Glomerular visceral epithelial cell (primary cell): ENCODE measurements at regions not wholly inside any gene's neighbourhood (a gene's known extent, or its start where the extent isn't known, plus 50 kb on each side); places are given as distances from the start of the nearest gene placed in this dataset.

Experiments
- DNase-seq: peaks from one replicate; pipeline ENCODE4 v3.0.0-alpha.2; 2016; ENCODE audit errors: extremely low spot score

DNA sequence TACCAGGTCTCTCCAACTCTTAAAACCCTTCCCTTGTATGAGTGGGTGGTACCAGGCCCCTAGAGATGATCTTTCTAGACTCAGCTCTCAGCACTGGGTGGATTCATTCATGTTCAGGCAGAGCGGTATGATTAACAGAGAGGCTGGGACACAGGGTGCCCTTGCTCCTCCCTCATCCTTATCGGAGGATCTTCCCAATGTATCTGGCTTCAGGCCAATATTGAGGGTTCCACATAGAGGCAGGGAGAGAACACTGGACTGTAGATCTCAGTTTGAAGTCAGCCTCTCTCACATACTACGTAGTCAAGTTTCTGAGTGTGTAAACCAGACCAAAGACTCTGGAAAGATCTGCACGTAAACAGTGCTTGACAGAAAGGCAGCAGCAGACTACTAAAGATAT is 366.2 kb downstream of the DHX35 start:
- DNase-seq = no peak

DNA sequence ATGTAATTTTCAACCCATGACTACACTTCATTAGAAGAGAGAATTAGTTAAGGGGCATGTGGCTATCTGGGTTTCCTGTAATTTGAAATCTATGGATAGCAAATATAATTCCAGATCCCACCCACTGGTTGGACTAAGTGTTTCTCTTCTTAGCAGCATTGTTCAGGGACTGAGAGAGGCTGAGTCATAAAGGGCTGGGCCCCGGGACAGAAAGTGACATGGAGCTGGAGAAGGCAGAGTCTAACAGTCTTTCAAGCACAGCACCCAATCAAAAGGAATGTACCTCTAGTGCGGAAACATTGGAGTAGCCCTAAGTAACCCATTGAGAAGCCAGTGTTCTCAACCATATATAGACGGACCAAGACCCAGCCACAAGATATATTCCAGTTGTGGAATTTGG is 363.9 kb downstream of the DHX35 start:
- no peak for DNase-seq

DNA sequence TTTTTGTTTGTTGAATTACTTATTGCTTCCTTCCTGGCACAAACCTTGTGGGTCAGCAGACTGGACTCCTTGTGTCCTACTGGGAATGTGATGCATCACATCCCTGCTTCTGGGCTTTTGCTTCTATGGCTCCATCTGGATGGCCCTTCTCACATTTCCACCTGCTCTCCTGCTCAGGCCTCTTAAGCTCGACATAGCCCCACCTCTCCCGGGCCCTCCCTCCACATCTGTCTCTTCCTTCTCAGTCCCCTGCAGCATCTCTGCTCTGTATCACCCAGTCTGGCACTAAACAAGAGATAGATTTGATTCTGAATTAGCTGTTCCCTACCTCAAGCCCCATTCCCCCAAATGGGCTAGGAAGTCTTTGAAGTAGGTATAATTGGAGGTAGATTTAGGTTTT is 356.8 kb downstream of the DHX35 start:
- no peak for DNase-seq

DNA sequence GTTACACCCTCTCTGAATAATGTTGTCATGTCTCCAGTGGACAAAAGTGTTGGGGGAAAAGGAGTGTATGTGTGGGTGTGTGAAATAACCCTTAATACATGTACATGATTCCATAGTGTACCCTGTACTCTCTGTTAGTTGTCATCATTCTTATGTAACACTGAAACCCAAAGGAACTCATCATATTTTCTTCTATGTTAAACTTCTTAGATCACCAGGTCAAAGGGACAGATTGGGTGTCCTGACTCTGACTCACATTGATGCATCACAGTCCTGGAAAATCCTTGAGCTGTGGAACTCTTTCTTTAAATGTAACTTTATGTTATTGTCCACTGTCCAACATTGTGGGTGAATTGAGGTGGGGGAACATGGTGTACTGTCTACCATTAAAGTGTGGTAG is 350.5 kb downstream of the DHX35 start:
- no peak for DNase-seq

DNA sequence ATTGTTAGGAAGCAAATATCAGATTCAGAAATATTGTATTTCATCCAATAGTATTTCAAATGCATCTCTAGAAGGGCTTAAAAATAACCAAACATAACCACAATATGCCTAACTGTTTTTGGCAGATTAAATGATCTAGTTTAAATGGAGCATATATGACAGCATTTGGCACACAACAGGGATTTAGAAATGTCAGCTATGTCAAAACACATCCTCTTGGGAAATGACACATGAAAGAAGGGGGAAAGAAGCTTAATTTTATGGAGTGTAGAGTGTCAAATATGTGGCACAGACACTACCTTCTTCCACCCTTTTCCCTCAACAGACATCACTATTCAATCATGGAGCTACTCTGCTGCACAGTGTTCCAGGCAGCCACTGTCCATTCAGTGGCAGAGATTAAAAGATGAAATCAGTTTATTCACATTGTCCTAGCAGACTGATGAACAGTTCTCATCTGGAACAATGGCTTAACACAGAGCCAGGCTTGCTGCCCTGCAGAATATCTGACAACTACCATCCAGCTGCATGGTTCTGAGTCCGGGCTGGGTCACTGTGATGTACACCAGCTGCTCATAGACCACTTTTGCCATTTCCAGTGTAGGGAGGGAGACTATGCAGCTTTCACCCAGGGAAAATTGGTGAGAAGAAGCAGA is 349.8 kb downstream of the DHX35 start:
- DNase-seq = no peak

DNA sequence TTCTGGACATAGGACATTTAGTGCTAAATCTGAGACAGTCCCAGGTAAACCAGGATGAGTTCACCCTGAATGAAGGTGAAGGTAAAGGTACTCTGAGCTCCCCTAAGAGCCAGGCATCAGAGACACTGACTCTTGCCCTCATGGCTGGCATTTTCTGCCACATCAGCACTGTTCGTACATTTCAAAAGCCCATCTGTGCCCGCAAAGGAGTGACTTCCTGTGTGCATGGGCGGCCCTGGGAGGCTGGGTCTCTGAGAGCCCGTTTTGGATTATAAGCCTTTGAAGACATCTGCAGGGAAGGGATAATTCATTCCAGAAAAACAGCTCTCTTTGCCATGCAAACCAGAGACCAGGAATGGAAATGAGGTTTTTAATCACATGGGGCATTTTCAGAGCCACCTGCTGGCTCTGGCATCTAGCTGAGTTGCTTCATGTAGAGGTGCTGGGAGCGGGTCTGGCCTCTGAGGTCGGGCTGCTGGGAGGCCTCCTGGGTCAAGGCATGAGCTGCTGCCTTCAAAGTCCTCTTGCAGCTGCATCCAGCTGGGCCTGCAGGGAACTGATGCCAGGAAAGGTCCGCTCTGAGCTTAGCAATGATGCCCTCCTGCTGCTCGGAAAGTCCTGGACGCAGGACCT is 348.3 kb downstream of the DHX35 start:
- no peak for DNase-seq

DNA sequence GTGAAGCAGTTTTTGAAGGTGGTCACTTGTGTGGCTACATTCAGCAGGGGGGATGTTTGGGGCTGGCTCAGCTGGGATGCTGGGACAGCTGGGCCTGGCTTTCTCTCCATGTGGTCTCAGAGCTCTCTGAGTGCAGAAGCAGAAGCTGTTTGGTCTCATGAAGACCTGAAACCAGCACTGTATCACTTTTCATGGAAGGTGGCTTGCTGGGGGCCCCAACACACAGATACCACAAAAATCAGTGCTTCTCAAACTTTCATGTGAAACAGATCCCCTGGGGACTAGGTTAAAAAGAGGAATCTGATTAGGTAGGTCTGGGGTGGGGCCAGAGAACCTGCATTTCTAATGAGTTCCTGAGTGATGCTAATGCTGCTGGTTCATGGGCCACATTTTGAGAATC is 347.3 kb downstream of the DHX35 start:
- DNase-seq = no peak

DNA sequence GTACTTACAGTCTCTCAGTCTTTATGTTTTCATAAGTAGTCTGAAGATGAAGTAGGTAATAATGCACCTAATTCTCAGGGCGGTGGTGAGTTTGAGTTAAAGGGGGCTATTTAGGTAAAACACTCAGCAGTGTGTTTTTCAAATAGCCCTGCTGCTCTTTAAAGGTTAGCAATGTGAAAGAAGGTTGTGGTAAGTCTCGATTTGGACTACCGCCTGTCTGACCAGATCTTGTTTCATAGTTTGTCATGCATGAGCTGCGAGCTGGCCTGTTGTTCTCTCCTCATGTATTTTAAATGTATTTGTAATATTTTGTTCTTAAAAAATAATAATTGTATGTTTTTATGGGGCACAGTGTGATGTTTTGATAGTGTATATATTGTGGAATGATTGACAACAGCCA is 340.2 kb downstream of the DHX35 start:
- no peak for DNase-seq

DNA sequence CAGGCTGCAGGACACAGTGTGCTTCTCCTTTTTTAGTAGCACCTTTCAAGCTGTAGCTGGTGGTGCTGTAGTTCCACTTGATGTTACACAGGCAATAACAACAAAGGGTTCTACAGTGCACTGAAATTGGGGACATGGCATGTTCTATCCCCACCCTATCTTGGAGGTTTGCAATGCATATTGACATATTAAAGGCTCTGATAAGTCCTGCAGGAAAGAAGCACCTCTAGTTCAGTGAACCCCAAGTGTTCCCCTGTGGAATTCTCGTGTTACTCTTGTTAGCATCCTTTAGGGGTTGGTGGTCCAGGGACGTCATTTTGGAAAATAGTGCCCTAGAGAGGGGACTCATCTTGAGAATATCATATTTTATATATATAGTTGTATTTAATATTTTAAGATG is 337.6 kb downstream of the DHX35 start:
- no peak for DNase-seq

DNA sequence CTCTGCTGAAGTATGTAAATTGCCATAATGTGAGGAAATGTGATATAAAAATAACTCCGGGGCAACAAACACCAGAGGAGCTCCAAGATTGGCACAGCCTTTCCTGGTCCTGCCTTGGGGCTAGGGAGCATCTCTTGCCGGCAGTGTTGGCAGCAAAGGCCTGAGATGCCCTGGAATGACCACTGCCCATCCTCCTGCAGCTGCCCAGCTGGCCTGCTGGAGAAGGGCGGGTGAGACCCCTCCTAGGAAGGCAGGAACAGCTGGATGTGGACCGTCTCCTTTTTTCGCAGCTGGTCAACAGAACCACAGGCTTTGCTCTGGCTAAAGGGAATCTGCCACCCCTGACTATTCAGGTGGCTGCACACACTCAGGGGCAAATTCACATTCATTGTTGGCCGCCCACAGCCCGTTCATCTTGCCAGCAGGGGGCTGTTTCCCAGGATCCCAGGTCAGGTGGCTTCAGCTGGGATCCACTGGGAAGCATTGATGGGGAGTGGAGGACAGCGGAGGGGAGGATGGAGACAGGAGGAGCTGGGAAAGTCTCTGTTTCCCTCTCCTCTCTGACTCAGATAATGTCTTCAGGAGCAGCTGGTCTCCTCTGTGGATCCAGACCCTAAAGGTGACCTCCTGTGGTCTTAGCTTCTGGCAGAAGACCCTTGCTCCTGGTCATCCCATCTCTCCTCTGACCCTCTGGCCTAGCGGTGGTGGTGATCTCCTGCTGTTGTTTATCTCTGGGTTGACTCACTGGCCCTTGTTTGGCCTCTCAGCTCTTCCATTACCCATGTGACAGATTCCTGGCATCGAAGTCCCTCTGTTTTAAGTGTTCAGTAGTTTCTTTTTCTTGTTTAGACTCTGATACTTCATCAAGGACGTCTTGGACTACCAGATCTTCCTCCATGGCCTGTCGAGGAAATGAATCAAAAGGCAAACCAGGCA is 336.7 kb downstream of the DHX35 start:
- DNase-seq = no peak

DNA sequence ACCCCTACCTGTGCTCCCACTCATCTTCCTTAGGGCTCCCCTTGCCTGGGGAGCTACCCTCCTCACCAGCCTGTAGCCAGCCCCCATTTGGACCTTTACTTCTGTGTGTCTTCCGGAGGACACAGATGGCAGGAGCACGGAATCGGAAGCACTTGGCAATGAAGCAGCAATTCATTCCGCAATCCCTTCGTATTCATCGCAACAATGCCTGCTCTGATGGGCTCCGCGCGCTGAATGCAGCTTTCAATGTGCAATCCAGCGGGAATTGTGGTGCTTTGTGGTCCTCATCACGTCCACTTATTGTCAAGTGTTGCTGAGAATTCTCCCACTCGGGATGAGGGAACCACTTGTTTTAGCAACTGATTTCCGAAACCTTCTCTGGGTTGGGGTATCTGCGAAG is 336.0 kb downstream of the DHX35 start:
- no peak for DNase-seq

DNA sequence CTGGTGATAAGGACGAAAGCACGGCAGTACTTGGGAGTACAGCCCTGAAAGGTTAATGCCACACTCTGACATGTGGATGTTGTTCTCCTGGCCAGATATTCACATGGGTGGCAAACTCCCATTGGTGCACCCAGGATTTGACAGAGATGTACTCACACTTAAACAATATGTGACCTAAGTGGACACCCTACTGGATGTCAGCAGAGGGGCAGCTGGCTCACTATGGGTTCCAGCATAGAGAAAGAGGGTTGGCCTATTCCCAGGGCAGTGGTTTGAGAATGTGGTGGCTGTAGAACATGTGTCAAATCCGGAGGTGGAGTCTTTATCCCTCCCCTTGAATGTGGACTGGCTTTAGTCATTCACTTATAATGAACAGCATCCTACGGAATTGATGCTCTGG is 333.2 kb downstream of the DHX35 start:
- no peak for DNase-seq

DNA sequence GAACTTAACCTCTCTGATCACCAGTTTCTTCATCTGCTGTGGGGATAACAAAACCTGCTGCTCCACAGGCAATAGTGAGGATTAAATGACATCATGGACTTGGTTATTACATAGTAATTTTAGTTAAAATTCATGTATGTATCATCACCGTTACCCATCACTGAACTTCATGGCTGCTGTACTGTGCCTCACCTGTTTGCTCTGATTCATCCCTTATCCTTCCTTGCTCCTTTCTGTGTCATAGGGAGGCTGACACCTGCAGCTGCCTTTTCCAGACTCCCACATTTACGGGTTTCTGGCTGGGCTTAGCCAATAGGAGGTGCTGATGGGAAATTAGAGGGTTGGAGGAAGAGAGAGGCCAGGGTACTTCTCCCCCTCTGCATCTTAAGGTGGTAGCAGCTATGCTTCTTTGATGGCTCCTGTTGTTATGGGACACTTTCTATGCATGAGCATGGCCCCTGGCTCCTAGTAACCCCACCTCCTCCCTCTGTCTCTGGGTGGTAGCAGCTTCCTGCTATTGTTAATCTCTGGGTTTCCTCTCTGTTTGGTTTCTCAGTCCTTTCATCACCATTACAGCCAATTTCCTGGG is 332.1 kb downstream of the DHX35 start:
- no peak for DNase-seq

DNA sequence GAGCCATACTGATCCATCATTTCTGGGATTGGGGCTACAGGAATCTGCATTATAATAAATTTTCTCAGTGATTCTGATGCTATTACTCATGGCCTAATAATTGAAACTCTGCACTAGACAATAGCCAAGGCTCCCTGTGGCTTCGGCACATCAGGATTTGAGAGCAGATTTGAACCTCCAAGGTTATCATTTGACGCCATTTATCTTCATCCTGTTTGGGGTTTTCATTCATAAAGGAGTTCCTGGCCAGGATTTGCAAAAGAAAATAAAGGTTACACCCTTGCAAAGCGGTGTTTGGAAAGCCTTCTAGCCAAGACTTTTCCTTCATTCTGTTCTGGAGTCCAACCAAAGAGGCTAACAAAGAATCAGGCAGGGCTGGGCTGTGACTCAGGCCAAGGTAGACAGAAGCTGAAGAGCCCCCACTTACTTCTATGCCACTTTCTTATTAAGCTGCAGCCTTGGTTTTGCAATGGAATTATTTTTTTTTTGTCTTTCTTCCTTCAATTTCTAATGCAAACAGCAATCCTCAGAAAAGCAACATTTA is 330.1 kb downstream of the DHX35 start:
- DNase-seq = no peak

DNA sequence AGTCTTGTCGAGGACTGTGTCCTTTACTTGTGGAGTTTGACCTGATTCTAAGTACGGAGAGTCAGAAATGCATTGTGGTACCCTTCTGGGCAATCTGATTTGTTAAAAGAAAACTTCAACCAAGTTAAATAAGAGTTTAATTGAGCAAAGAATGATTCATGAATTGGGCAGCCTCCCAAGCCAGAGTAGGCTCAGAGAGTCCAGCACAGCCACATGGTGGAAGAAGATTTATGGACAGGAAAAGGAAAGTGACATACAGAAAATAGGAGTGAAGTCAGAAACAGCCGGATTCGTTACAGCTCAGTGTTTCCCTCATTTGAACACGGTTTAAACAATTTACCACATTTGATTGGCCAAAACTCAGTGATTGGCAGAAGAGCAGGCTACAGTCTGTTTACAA is 329.2 kb downstream of the DHX35 start:
- DNase-seq = no peak

DNA sequence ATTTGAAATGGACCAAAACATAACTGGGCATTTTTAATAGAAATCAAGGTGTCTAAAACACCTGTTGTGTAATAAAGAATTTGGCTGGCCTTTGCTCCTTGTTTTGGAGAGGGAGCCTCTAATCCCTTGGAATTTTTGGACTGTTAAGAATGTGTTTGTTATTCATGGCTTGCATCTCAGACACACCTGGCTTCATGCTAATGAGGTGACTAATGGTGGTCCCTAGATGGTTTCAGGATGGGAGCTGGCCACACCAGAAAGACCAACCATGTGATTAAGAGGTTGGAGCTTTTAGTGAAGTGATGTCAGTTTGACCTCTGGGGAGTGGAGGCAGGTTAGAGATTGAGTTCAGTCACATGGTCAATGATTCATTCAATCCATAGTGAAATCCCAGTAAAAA is 328.4 kb downstream of the DHX35 start:
- DNase-seq = no peak

DNA sequence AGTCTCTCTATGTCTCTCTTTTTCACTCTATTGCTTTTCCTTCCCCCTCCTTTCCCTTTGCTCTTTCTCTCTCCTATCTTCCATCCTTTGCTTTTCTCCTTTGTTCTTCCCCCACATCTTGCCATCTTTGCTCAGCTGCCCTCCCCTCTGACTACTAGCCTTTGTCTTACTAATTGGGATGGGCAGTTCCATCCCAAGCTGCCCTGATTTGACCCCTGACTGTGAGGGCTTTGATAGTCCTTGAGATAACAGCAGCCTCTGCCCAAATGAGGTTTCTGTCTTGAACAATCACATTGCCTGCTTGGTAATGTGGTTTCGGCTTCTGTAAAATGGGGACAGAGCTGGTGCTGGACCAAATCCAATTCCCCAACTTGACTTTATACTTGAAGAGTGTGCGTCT is 327.7 kb downstream of the DHX35 start:
- no peak for DNase-seq

DNA sequence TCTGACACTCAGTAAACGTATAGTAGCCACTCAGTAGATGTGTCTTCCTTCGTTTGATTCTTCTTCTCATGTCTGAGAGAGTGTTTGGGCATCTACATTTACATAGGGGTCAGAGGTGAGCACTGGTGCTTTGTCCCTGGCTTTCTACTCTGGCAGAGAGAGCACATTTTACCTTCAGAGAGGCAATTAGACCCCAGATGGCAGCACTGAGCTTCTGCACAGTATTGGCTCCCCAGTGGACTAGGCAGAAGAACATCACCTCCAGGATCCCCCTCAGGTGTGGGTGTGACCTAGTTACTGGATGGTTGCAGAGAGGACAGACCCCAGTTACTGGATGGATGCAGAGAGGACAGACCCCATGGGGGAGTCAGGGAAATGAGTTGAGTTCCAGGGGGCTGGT is 327.2 kb downstream of the DHX35 start:
- no peak for DNase-seq

DNA sequence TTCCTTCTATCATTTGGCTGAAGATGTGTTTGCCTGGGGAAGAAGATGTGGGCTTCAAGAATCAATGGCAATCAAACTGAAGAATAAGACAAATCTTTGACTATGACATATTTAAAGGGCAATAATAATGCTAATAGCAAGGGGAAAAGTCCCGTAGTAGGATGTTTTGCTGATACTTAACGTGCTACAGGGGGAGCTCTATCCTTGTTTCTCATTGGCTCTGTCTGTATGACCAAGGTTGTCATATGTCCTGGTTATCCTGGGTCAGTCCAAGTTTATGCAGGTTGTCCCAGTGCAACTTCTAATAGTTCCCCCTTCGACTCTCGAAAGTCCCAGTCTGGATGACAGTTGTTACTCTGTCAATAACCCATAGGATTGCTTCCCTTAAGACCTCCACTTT is 321.3 kb downstream of the DHX35 start:
- no peak for DNase-seq

DNA sequence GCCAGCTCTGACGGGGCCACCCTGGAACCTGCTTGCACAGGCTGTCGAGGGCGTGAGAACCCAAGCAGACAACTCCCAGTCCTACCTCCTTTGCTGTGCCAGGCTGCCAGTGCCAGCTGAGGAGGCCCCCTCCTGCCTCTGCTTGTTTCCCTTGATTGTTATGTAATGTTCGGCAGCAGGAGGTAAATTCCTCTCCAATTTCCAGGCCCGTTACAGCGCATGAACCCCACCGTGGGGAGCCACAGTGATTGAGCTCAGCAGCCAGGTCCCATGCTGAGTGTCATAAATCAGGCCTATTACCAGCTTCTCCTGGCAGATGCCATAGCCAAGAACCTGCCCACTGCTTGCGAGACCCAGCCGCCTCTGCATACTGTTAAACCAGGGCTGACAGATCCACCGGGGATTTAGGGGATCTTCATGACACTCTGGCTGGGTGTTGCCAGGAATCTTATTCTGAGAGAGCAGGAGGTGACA is 320.5 kb downstream of the DHX35 start:
- no peak for DNase-seq

DNA sequence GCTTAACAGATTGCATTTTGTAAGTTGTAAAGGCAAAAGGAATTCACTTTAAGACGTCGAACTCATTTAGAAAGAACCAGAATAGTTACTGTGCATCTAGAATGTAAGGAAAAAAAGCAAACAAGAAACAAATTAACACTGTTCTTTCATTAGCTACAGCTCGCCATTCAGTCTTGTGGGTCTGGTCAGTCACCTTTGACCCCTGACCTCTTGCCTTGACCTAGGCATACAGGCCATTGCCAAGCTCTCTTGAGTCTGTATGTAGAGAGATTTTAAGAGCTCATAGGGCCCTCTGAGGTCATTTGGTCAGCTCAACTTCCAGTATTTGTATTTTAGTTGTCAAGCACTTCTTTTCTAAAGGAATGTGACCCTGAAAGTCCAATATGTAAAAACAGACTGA is 318.7 kb downstream of the DHX35 start:
- no peak for DNase-seq

DNA sequence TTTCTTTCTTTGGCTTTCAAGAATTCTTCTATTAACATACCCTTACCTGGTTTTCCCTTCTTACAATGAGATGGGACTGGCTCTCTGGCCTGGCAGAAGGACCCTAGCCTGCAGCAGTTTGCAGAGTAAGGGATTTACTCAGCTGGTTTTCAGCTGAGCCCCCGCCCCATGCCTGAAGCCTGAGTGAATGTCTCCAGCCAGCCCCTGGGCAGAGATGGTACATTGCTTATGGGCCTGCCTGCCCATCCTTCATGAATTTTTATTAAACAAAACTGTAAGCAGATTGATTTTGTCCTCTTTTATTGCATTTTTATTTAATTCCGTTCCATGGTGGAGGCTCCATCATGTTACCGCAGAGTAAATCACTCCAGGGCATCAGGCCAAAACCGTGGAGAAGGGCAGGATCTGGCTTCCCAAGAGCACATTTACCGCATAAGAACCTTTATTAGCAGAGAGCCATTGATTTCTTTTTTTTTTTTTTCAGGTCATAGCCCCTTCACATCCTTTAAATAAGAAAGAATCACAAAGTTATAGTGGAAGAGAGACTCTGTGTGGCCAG is 316.2 kb downstream of the DHX35 start:
- no peak for DNase-seq
